Cardiac septum (tissue), 1 donor: ENCODE measurements at regions not wholly inside any gene's neighbourhood (a gene's known extent, or its start where the extent isn't known, plus 50 kb on each side); places are given as distances from the start of the nearest gene placed in this dataset.
"Not testable (repeated sequence)": the region's sequence is repeated elsewhere in the genome, so short reads cannot be mapped to it uniquely, and the experiment has no call there.

Source experiments
- DNase-seq: peaks from one replicate; pipeline ENCODE4 v3.0.0-alpha.2; 2020; ENCODE audit warnings: low spot score
- intact Hi-C: fragments of 100-400 bp; cut with DNase I; formaldehyde crosslinking; loops from one replicate; pipeline ENCODE4 v1.14.0; 2022
- donor health status: DM: no; HTN: no; CAD: no.

DNA sequence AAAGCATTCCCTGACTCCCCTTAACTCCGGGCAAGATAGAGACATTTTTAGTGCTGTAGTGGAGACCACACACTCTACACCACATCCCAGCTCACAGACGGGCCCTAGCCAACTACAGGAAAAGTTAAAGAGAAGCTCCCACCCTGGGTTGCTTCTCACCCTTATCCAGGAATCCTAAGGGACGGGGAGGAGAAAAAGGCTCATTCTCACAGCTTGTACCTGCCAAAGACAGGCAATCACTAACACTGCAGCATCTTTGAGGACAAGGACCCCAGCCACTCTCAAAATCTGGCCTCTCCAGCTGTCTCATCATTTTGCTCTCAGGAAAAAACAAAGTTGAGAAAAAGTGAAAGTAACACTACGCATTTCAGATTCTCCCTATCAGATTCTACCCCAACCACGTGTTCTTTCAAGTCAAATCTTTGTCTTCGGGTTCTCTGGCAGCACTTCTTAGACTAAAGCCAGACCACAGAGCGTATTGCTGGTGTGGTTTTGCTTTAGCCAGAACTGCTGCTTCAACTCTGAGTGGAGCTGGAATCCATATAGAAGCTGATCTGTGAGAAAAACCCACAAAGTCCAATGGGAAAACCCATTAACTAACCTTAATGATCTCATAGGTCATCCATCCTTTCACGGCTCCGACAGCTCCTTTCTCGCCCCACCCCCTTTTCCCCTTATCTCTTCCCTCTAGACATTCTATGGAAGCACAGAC is 605.9 kb upstream of the DIPK2B start:
- intact Hi-C loops, result loop anchor here (10.0 kb wide), 1 partner anchor 568 kb away; no protein-coding TSS in a partner anchor
- no peak for DNase-seq

DNA sequence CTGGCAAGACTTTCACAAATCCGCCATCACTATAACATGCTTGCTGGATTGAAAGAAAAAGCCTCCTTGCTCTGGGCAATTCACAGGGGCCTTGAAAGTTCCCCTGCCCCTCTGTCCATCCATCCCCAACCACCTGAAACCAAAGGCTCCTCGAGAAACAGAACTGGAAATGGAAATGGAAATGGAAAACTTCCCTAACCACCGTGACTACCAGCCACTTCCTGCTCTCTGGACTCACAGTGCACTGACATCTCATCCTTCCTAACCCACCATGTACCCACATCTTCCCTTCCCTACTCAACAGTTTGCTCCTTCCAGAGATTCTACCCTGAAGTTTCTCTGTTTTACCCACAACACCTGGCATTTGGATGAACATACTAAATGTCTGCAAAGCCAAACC is 603.6 kb upstream of the DIPK2B start:
- intact Hi-C loops, result loop anchor here (10.0 kb wide), 1 partner anchor 571 kb away; no protein-coding TSS in a partner anchor
- DNase-seq, result no peak

DNA sequence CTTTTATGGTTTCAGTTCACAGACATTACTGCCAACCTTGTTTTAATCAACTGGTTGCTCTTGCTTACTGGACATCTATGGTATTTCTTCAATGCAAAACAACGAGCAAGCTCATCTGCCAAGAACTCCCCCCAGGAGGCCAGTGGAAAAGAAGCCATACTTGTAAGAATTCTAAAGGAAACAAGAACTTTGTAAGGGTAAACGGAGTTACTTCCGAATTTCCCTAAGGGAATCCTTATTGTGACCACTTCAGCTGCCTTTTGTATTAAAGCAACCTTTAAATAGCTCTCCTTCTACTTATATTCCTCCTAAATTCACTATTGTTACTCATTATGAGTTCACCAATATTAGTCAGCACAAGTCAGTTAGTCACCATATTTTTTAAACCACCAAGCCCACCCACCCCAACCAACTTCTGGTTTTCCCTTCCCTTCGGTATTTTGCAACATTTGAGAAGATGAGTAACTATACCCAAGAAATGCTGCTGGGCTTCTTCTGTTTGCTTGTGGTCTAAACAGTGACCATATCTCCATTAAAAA is 602.8 kb upstream of the DIPK2B start:
- intact Hi-C loops, result loop anchor here (10.0 kb wide), 1 partner anchor 571 kb away; no protein-coding TSS in a partner anchor
- no peak for DNase-seq

DNA sequence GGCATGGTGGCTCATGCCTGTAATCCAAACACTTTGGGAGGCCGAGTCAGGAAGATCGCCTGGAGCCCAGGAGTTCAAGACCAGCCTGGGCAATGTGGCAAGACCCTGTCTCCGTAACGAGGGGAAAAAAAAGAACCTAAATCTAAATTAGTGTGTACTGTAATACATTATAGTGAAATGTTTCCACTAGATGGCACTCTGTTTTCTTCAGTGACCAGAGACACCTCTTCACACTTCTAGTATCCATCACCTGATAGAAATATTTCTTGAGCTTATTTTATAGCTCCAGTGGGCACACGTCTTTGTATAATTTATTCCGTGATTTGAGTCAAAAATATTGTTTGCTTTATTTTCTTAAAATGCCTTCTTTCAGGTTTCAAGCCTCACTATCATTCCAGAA is 600.9 kb upstream of the DIPK2B start:
- no peak for DNase-seq
- intact Hi-C loops, result loop anchor here (10.0 kb wide), 1 partner anchor 573 kb away; no protein-coding TSS in a partner anchor

DNA sequence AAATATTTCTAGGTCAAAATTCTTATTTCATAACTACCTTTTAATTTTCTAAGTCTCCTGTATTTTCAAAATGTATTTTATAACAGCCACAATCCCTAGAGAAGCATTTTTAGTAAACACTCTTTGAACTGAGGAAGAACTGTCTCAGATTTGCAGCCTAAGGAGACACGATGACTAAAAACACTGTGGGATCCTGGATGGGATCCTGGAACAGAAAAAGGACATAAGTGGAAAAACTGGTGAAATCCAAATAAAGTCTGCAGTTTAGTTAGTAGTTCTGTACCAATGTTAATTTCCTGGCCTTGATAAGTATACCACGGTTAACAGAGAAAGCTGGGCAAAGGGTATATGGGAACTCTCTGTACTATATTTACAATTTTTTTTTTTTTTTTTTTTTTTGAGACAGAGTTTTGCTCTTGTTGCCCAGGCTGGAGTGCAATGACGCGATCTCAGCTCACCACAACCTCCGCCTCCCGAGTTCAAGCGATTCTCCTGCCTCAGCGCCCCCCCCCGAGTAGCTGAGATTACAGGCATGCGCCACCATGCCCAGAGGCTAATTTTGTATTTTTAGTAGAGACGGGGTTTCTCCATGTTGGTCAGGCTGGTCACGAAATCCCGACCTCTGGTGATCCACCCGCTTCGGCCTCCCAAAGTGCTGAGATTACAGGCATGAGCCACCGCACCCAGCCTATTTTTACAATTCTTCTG is 600.2 kb upstream of the DIPK2B start:
- DNase-seq, result not testable (repeated sequence)
- intact Hi-C loops, result loop anchor here (10.0 kb wide), 1 partner anchor 574 kb away; no protein-coding TSS in a partner anchor

DNA sequence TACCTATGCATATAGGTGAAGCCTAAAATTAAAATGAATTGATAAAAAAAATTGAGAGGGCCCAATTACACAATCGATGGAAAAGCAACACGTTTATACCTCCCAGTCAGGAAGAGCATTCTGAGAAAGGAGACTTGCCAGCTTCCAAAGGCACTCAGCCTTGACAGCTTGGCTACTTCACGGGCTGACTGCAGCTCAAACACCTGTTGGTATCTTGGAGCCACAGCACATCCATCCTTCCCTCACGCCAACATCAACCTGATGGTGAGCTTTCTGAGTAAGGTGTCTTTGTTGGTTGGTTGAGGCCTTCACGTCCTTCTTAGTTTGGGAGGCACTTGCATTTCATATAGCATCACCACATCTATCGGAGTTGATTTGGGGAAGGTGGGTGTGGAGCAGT is 598.9 kb upstream of the DIPK2B start:
- intact Hi-C loops, result no loop called here
- no peak for DNase-seq

DNA sequence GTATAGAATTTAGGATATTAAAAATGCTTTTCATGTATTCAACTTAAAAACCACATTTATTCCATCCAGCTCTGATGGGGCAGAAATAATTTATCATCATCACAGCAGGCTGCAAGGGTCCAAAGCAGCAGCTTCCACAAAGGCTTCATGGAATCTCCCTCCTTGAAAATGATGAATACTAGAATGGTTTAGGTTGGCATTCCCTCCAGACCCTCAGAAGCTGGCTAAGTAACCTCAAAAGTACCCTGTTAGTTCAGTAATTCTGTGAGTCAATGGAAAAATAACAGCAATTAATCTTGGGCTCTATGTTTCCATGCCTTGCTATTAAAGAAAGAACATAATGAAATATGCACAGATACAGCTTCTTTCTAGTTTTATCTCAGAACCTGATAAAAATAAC is 594.9 kb upstream of the DIPK2B start:
- intact Hi-C loops, result no loop called here
- no peak for DNase-seq

DNA sequence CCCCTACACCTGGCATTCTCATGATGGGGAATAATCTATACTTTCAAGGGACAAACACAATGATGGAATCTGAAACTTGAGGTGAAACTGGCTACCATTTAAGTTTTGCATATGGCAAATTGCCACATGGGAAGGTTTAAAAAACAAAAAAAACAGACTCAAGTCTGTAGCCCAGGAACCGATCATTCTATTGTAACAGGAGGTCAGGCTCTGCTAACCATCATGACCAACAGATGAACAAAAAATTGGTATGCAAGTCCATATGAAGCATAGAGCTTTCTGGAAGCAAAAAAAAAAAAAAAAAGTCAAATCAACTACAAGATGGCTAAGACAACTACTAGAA is 594.3 kb upstream of the DIPK2B start:
- DNase-seq, result no peak
- intact Hi-C loops, result no loop called here

DNA sequence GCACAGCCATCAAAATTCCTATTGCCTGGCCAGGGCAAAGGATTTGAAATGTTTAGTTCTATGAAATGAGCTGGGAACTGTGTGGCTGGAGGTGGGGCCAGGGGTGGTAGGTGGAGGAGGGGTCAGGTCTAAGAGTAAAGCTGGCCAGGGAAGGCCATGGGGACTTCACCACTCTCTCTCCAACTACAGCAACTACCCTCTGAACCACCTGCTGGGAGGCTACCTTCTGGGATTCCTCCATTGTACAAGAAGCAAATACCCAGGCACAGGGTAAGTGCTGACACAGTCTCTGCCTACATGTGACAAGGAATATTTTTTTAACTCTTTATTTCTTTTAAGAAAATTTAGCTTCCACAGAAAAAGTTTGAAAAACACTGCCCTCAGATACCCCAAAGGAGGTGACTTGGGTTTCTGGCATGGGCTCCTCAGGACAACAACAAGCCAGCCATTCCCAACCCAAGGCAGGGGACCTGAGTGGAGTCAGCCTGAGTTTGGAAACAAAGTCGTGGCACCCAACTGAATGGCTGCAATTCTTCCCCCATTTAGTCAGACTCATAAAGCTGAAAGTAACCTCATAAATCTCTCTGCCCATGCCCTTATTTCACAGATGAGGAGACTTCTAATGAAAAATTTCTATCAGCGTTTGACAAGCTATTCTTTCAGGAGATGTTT is 593.8 kb upstream of the DIPK2B start:
- intact Hi-C loops, result no loop called here
- DNase-seq, result no peak

DNA sequence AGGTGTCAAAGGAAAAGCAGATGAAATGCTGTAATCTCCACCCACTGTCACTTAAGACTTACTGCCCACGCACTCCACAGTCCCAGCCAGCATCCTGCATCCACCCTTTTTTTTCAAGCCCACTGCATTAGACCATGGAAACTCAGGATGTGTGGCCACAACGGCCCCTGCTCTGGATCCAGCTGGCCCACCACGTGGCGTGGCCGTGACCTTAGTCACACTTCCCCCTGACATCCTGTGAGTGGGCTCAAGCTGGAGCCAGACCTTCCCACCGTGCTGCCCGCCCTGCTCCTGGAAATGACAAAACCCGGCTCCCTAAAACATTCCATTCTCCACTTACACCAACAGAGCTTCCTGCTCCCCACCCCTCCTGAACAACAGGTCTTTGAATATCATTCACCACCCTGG is 588.3 kb upstream of the DIPK2B start:
- intact Hi-C loops, result no loop called here
- peak; percentile 80 for DNase-seq

DNA sequence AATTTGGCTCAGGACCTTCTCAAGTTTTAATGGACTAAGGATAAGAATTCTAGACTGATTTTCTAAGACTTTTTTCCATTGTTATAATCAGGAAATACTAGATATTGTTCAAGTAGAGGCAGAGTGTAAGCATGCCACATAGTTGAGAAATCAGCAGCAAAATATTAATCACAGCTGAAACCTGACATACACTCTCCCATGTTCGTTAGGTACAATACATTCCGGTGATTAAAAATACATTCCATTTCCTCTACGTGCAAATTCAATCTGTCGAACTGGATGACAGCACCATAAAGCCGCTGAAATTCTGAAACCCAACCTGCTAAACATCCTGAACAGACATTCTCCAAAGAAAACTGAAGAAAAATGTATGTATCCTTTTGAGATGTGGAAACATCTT is 587.6 kb upstream of the DIPK2B start:
- intact Hi-C loops, result no loop called here
- no peak for DNase-seq

DNA sequence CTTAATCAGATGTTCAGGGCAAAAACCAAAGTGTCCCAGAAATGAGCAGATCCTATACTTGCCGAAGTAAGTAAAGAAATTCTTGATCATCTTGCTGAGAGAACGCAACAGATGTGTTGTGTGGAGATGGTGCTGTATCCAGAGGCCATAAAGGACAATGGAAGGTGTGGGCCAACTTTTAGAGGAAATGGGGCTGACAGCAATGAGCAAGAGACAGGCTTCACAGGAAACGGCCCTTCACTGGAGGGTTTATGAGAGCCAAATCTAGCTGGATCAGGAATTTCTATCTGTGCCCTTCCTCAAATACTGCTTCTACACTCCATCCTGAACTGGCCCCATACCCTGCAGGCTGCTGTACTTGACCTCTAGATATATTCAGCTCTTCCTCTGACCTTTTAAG is 583.9 kb upstream of the DIPK2B start:
- no peak for DNase-seq
- intact Hi-C loops, result no loop called here

DNA sequence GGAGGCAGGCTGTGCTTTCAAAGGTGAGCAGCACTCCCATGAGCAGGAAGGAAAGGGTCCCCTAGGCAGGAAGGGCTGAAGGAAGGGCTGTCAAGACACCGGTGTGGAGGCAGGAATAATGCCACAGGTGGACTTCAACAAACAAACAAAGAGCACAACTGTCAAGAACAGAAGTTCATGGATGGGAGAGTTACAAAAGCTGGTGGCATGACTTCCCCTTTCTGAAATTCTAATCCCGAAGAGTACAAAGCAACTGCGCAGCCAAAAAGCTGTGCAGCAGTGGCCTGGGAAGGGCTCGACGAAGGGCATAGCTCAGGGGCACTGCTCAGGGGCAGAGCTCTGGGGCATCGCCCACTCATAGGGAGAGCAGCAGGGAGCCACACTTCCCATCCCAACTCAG is 582.3 kb upstream of the DIPK2B start:
- intact Hi-C loops, result no loop called here

DNA sequence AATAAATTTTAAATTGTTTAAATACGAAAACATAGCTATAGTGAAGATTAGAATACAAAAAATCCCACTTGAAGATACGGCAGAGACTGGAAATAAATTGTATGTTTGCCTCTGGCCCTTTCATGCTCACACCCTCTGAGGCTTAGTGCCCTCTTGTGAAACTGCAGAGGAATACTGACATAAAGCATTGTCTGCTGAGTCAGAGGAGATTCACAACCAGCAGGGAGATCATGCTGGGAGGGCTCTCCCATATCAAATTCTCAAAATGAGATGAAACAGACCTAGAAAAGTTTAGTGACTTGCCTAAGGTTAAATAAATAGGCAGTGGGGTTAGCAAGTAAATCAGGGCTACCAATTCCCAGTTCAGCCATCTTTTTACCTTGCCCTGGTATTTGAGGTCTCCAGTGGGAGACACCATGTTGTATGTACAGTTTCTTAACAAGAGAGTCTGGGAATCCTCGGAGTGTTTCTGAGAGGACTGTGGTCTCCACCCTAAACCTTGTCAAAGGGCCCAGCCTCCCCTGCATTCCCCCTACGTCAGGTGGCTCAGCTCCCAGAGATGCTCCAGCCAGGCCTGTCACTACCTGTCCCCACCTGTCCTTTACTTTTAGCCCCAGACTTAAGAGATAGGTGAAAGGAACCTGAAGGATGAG is 581.4 kb upstream of the DIPK2B start:
- no peak for DNase-seq
- intact Hi-C loops, result no loop called here

More for the DNA sequence above, 582.3 kb upstream of the DIPK2B start:
- DNase-seq, result no peak

DNA sequence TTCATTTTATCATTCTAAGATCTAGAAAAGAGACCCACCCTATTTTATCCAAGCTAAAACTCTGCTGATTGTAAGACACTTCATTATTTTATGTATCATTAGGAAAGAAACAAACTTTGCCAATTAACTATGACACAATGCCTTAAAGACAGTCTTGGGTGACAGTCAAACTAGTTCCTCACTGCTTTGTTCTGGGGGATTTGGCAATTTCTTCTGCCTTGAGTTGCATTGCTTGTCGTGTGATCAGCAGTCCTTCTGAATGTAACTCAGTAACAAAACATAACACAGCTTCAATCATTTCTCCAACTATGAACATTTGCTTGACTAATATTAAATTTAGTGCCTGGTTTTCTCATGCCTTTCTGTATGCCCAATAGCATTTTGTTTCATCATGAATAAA is 577.9 kb upstream of the DIPK2B start:
- DNase-seq, result no peak
- intact Hi-C loops, result no loop called here

DNA sequence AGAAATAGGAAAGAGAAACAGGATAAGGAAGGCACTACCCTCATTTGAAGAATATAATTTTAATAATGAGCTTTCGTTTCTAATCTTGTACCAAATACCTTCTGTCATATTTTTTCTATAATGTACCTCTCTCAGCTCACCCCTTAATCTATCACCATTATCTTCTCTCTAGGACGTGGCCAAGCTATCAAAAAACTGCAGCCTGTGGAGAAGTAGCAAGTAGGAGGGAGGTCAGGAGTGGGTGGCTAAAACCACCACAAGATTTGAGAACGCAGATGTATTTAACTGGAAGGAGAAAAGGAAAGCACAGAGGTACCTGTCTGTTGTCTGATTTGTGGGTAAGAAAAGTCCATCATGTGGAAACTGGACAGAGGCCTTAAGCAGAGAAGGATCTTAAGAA is 576.7 kb upstream of the DIPK2B start:
- no peak for DNase-seq
- intact Hi-C loops, result no loop called here

DNA sequence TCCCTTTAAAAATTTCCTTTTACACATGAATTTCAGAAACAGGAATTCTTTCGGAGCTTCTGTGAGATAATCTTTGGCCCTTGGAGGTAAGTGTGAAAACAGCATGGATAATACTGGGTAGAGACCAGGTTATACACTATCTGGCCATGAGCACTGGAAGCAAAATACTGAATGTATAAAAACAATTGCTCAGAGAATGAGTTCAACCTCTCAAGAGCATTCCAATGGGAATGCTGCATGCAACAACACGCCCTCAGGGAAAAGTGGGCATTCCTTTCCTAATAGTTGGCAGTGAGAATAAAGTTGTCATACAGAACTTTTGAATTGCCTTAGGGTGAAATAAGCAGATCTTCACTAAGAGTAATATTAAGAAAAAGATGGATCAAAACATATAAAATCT is 574.8 kb upstream of the DIPK2B start:
- intact Hi-C loops, result no loop called here
- no peak for DNase-seq

DNA sequence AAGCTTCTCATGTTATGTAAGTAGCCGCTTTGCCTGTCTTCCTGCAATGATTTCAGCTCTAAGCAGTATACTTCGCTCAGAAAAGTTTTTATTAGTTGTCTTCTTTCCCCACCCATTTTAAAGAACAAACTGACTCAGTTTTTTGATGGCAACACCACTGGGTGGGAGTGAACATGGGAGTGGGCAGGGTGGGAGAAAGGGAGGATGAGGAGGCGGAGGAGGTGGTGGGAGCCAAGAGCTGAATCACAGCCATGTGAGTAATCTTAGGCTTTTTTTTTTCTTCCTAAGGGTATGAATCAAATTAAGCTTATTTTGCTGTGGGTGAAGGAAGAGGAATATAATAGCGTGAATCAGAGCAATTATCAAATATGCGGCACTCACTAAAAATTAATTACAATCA is 574.3 kb upstream of the DIPK2B start:
- intact Hi-C loops, result no loop called here
- DNase-seq, result no peak

DNA sequence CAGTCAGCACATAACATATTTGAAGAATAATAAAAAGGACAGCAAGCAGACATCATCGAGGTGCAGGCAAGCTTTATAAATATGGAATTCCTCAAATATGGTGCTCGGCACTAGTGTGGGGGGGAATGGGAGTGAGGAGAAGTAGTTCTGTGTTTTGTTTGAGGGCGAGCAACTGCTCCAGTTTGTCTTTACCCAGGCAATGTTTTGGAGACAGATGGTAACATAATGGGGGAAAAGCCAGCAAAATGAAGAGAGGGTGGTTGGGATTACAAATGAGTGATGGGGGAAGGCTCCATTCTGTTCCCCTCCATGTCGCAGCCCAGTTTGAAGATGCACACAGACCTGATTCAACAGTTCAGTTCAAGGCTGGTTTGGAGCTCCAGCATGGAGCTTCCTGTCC is 572.9 kb upstream of the DIPK2B start:
- intact Hi-C loops, result no loop called here
- DNase-seq, result no peak
